Colonic mucosa (tissue), 4 donors: ENCODE measurements at regions not wholly inside any gene's neighbourhood (a gene's known extent, or its start where the extent isn't known, plus 50 kb on each side); places are given as distances from the start of the nearest gene placed in this dataset.
"Not testable (repeated sequence)": the region's sequence is repeated elsewhere in the genome, so short reads cannot be mapped to it uniquely, and the experiment has no call there.

Experiments used
- DNase-seq: peaks from one replicate; pipeline ENCODE4 v3.0.0-alpha.2; 2020
- H3K27ac ChIP-seq: fragments of 200-600 bp; one replicate; pipeline ENCODE4 v1.8.0; 2021
- H3K27me3 ChIP-seq: fragments of 200-600 bp; one replicate; pipeline ENCODE4 v1.8.0; 2021
- H3K36me3 ChIP-seq: fragments of 200-600 bp; one replicate; pipeline ENCODE4 v1.8.0; 2021
- H3K4me1 ChIP-seq: fragments of 200-600 bp; one replicate; pipeline ENCODE4 v1.8.0; 2021; ENCODE audit warnings: mild to moderate bottlenecking
- H3K4me3 ChIP-seq: fragments of 200-600 bp; one replicate; pipeline ENCODE4 v1.8.0; 2021
- H3K9ac ChIP-seq, 2 donors: one replicate each; pipeline ENCODE4 v1.7.0; 2013; ENCODE audit warnings: control low read depth in 2 of 2, low read depth in 2 of 2, low read length in 2 of 2
- H3K9me3 ChIP-seq: fragments of 200-600 bp; one replicate; pipeline ENCODE4 v1.8.0; 2021
- intact Hi-C: fragments of 100-400 bp; cut with DNase I; formaldehyde crosslinking; loops from one replicate; pipeline ENCODE4 v1.14.1; 2022
- TF ChIP-seq, protein P1 (sequence below): fragments of 200-600 bp; IDR thresholded peaks from one replicate; pipeline ENCODE4 v1.8.0; 2022; ENCODE audit warnings: antibody characterized with exemption, mild to moderate bottlenecking
- donor health status: healthy.
- donor health status: DM: no; HTN: no; CAD: no.
- donor health status: DM: no; HTN: no; CAD: no.

DNA sequence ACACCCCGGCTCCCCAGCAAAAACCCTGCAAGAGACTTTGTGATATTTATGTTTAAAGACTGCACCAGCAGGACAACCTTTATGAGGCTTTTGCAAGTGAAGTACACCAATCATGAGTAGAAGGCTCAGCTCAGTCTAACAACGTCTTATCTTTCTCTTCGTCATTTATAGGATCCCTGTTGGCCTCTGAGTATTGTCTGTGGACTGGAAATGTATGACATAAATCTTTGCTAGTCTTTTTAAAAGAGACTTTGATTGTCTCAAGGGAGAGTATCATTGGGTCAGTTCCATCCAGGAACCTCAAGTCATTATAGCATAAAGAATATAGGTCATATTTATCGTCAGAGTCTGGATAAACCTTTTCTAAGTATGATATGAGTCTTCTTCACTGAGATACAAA is 505.0 kb upstream of the SOX9 start:
- Histone ChIP-seq H3K4me1 (no peaks in the 10 kb centered on the region), H3K4me3 (no peak overlapping the region), H3K27ac (no peak overlapping the region), H3K27me3 (no peaks in the 10 kb centered on the region), H3K9me3 (no peaks in the 10 kb centered on the region), H3K36me3 (no peaks in the 10 kb centered on the region), H3K9ac (no peak overlapping the region)
- TF ChIP-seq, protein P1, sequence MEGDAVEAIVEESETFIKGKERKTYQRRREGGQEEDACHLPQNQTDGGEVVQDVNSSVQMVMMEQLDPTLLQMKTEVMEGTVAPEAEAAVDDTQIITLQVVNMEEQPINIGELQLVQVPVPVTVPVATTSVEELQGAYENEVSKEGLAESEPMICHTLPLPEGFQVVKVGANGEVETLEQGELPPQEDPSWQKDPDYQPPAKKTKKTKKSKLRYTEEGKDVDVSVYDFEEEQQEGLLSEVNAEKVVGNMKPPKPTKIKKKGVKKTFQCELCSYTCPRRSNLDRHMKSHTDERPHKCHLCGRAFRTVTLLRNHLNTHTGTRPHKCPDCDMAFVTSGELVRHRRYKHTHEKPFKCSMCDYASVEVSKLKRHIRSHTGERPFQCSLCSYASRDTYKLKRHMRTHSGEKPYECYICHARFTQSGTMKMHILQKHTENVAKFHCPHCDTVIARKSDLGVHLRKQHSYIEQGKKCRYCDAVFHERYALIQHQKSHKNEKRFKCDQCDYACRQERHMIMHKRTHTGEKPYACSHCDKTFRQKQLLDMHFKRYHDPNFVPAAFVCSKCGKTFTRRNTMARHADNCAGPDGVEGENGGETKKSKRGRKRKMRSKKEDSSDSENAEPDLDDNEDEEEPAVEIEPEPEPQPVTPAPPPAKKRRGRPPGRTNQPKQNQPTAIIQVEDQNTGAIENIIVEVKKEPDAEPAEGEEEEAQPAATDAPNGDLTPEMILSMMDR = no peak
- intact Hi-C loops = no loop called here
- no peak for DNase-seq

- H3K27me3 ChIP-seq, intact Hi-C loops, DNase-seq, H3K4me1 ChIP-seq, H3K9me3 ChIP-seq, H3K36me3 ChIP-seq, H3K4me3 ChIP-seq, H3K27ac ChIP-seq, H3K9ac ChIP-seq: not testable (repeated sequence)
Observed at GRCh38 chr17:71617767-71618166, 503.1 kb upstream of the SOX9 start.

- Histone ChIP-seq H3K27me3 (no peaks in the 10 kb centered on the region), H3K27ac (no peak overlapping the region), H3K4me1 (no peaks in the 10 kb centered on the region), H3K9me3 (no peaks in the 10 kb centered on the region), H3K36me3 (no peaks in the 10 kb centered on the region), H3K4me3 (no peak overlapping the region), H3K9ac (no peak overlapping the region)
- DNase-seq = no peak
- intact Hi-C loops = no loop called here
- TF ChIP-seq, protein P1 = no peak
Observed at GRCh38 chr17:71625330-71625729, 495.5 kb upstream of the SOX9 start.

DNA sequence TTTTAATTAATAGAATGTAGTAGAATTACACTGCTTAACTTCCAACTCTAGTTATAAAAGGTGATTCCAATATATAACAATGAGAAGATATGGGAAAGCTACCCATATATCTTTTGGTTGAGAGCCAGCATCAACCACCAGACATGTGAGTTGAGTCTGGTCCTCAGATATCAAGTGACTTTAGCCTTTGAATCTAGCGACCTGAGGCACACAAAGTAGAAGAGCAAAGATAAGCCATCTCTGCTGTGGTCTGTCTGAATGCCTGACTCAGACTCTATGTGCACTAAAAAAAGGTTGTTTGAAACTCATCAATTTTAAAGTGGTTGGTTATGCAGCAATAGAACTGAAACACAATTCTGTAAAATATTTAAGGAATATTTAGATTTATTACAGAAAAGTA is 492.5 kb upstream of the SOX9 start:
- H3K4me1 ChIP-seq = no peaks in the 10 kb centered on the region
- H3K9ac ChIP-seq = no peak overlapping the region
- no peaks in the 10 kb centered on the region for H3K9me3 ChIP-seq
- H3K27ac ChIP-seq = no peak overlapping the region
- no peak for DNase-seq
- H3K36me3 ChIP-seq = no peaks in the 10 kb centered on the region
- intact Hi-C loops = no loop called here
- TF ChIP-seq, protein P1 = no peak
- no peaks in the 10 kb centered on the region for H3K27me3 ChIP-seq
- H3K4me3 ChIP-seq = no peak overlapping the region

DNA sequence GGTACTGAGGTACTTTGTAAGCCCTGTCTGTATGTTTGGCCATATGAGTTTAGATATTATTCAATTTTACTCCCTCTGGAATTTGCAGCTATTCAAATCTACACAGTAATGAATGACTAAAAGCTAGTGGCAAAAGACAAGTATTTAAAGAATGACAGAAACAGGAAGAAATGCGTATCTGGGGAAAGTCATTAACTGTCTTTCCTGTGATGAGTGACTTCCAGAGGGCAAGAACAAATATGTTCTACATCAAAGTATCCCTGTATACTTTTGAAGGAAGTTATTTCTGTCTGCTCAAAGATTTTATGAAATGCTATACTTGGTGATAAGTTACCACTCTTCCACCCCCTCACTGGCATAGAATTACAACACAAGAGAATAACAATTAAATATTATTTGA is 489.3 kb upstream of the SOX9 start:
- no peaks in the 10 kb centered on the region for H3K36me3 ChIP-seq
- H3K27ac ChIP-seq = peak overlapping the region; percentile 56
- H3K4me3 ChIP-seq = no peak overlapping the region
- H3K9ac ChIP-seq = no peak overlapping the region
- TF ChIP-seq, protein P1 = no peak
- H3K9me3 ChIP-seq = no peaks in the 10 kb centered on the region
- no peak for DNase-seq
- intact Hi-C loops = no loop called here
- H3K27me3 ChIP-seq = no peaks in the 10 kb centered on the region
- no peaks in the 10 kb centered on the region for H3K4me1 ChIP-seq

DNA sequence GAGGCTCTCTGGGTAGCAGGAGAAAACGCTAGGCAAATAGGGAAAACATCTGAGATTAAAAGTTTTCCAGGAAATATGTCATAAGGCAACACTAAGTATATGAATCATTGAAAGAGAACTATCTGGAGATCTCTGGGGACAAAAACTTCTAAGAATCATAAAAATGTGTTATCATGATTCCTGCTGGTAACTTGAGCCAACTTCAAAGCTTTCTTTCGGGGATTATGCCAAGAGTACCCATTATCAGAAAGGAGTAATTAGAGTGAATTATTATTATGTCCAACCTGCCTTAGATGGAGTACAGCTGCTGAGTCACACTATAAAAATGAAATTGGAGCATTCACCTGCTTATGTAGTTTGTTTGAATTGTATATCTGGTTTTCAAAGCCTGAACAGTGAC is 488.5 kb upstream of the SOX9 start:
- Histone ChIP-seq H3K4me3 (no peak overlapping the region), H3K9ac (no peak overlapping the region), H3K36me3 (no peaks in the 10 kb centered on the region), H3K9me3 (no peaks in the 10 kb centered on the region), H3K27ac (peak overlapping the region; percentile 56), H3K27me3 (no peaks in the 10 kb centered on the region), H3K4me1 (no peaks in the 10 kb centered on the region)
- TF ChIP-seq, protein P1 = no peak
- no peak for DNase-seq
- intact Hi-C loops = no loop called here
